Choroid plexus epithelial cell (primary cell): ENCODE measurements at regions not wholly inside any gene's neighbourhood (a gene's known extent, or its start where the extent isn't known, plus 50 kb on each side); places are given as distances from the start of the nearest gene placed in this dataset.

Source experiments
- DNase-seq: peaks from one replicate; pipeline ENCODE4 v3.0.0-alpha.2; 2010; ENCODE audit warnings: low read depth
- H3K4me3 ChIP-seq: 2 replicates; pipeline ENCODE4 v1.5.1; 2011; ENCODE audit warnings: low read depth, mild to moderate bottlenecking, control low read depth, low read length, moderate library complexity
- TF ChIP-seq, protein P1 (sequence below): conservative IDR thresholded peaks from 2 replicates; pipeline ENCODE4 v1.5.1; 2011; ENCODE audit warnings: low read depth, mild to moderate bottlenecking, control low read depth, inconsistent platforms, low read length, moderate library complexity

GRCh38 chr4:181606300-181606699 is 636.9 kb upstream of the TENM3 start:
- TF ChIP-seq, protein P1, sequence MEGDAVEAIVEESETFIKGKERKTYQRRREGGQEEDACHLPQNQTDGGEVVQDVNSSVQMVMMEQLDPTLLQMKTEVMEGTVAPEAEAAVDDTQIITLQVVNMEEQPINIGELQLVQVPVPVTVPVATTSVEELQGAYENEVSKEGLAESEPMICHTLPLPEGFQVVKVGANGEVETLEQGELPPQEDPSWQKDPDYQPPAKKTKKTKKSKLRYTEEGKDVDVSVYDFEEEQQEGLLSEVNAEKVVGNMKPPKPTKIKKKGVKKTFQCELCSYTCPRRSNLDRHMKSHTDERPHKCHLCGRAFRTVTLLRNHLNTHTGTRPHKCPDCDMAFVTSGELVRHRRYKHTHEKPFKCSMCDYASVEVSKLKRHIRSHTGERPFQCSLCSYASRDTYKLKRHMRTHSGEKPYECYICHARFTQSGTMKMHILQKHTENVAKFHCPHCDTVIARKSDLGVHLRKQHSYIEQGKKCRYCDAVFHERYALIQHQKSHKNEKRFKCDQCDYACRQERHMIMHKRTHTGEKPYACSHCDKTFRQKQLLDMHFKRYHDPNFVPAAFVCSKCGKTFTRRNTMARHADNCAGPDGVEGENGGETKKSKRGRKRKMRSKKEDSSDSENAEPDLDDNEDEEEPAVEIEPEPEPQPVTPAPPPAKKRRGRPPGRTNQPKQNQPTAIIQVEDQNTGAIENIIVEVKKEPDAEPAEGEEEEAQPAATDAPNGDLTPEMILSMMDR, result no peak
- DNase-seq, result no peak
- H3K4me3 ChIP-seq, result no peak overlapping the region

DNA sequence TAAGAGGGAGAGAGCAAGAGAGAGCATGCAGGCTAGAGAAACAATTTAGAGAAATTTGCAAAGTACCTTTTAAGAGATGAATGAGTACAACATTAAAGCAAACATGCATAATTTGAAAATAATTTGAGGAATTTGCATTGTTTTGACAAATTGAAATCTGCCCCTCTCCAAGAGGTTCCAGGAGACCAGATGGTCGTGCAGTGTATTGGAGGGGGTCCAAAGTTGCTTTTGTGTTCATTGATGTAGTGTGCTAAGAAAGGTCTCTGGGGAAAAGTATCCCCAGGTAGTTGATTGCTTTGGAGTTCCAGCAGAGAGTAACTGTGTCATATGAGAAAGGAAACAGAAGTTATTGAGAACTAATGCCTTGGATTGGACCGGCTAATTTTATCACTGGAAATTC is 635.0 kb upstream of the TENM3 start:
- DNase-seq, result no peak
- TF ChIP-seq, protein P1, result no peak
- H3K4me3 ChIP-seq, result no peak overlapping the region

- H3K4me3 ChIP-seq, result no peak overlapping the region
- TF ChIP-seq, protein P1, result no peak
- no peak for DNase-seq
Measured at GRCh38 chr4:181611033-181611711, 632.0 kb upstream of the TENM3 start.

DNA sequence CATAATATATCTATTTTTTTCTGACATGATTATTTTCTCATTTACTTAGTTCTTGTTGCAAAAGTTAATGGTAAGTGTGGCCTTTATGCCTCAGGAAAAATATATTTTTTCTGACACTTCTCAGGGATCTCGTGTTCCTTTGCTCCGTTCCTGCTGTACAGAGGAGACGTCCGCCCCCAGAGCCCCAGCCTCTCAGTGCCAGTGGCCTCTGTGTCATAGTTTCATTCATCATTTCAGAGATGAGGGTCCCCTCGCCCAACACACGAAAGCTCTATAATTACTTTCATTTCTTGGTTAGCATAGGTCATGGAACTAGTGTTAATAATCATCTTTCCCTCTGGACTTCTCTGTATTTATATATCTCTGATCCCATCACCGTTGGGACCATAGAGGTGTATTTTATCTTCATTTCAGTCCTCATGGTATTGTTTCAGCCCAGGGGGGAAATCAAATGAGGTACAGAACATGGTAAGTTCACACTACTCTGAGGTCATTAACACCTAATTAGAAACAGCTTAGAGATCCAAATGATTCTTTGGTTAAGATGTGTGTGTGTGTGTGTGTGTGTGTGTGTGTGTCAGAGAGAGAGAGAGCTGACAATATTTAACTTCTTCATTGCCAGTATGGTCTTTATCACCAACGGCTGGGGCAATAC is 631.1 kb upstream of the TENM3 start:
- TF ChIP-seq, protein P1, result no peak
- H3K4me3 ChIP-seq, result no peak overlapping the region
- no peak for DNase-seq

GRCh38 chr4:181613200-181613599 is 630.0 kb upstream of the TENM3 start:
- no peak overlapping the region for H3K4me3 ChIP-seq
- TF ChIP-seq, protein P1, result no peak
- DNase-seq, result no peak

DNA sequence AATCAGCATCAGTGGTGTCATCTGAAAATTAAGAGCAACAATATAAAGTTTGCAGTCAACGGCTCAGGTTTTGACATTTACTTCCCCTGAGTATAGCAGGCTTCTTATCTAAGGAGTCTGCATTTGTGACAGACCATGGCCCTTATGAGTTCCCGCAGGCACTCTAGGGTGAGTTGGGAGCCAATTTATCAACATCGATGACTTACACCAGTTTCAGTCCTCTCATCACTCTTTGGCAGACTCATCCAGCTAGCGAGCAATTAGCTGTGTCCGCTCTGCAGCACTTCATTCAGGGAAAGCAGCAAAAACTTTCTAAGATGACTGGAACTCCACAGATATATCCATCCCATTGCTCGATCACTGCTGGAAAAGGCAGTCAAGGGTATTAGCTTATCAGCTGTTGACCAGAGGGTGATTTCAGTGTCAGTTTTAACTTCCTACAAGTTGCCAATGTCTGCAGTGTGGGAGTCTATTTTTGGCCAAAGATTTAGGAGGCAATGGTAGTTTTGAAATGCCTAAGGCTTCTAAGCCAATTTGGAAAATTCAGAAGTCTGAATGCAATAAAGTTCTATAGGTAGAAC is 625.1 kb upstream of the TENM3 start:
- TF ChIP-seq, protein P1, result no peak
- no peak overlapping the region for H3K4me3 ChIP-seq
- no peak for DNase-seq
